DND-41 (cell line): ENCODE measurements at regions not wholly inside any gene's neighbourhood (a gene's known extent, or its start where the extent isn't known, plus 50 kb on each side); places are given as distances from the start of the nearest gene placed in this dataset.

Experiments used
- ATAC-seq: fragments of 200-7000 bp; cut with Tn5 transposase; 3 replicates; pipeline ENCODE4 v1.9.1; 2021; ENCODE audit warnings: low read depth; ENCODE audit not compliant: insufficient read depth
- DNase-seq: peaks from one replicate; pipeline ENCODE4 v3.0.0-alpha.2; 2020
- H2AFZ ChIP-seq: 2 replicates; pipeline ENCODE4 v1.6.0; 2012; ENCODE audit warnings: low read depth, low read length
- H3K27ac ChIP-seq: 2 replicates; pipeline ENCODE4 v1.5.1; 2012; ENCODE audit warnings: low read length, inconsistent platforms
- H3K27me3 ChIP-seq: fragments of 200-600 bp; sonication (generic); 2 replicates; pipeline ENCODE4 v1.6.0; 2012; ENCODE audit warnings: low read length, mild to moderate bottlenecking, inconsistent platforms; ENCODE audit not compliant: insufficient read depth, poor library complexity
- H3K36me3 ChIP-seq: 2 replicates; pipeline ENCODE4 v1.5.1; 2012; ENCODE audit warnings: low read length, inconsistent platforms; ENCODE audit not compliant: insufficient read depth
- H3K4me1 ChIP-seq: 2 replicates; pipeline ENCODE4 v1.5.1; 2012; ENCODE audit warnings: mild to moderate bottlenecking, low read length; ENCODE audit not compliant: insufficient read depth
- H3K4me2 ChIP-seq: 2 replicates; pipeline ENCODE4 v1.6.0; 2012; ENCODE audit warnings: mild to moderate bottlenecking, moderate library complexity, low read length, inconsistent platforms; ENCODE audit not compliant: insufficient read depth
- H3K4me3 ChIP-seq, 2 experiments: fragments of 200-600 bp in 1 of 2; shearing (Covaris generic) in 1 of 2; 2 replicates each; pipeline ENCODE4 v1.5.1; 2012 to 2016; ENCODE audit warnings: inconsistent platforms in 2 of 2, low read length in 2 of 2, mild to moderate bottlenecking in 2 of 2, low read depth in 1 of 2, moderate library complexity in 1 of 2
- H3K79me2 ChIP-seq: 2 replicates; pipeline ENCODE4 v1.6.0; 2012; ENCODE audit warnings: low read length, inconsistent platforms; ENCODE audit not compliant: insufficient read depth
- H3K9ac ChIP-seq: 2 replicates; pipeline ENCODE4 v1.6.0; 2012; ENCODE audit warnings: low read depth, mild to moderate bottlenecking, inconsistent platforms, low read length, moderate library complexity
- H3K9me3 ChIP-seq: 2 replicates; pipeline ENCODE4 v1.5.1; 2012; ENCODE audit warnings: low read length, moderate library complexity, mild to moderate bottlenecking, inconsistent platforms; ENCODE audit not compliant: insufficient read depth, severe bottlenecking
- H4K20me1 ChIP-seq: 2 replicates; pipeline ENCODE4 v1.6.0; 2012; ENCODE audit warnings: low read length; ENCODE audit not compliant: insufficient read depth
- EZH2 ChIP-seq: IDR thresholded peaks from 3 replicates; pipeline ENCODE4 v1.6.1; 2012; ENCODE audit warnings: borderline replicate concordance, low read depth, mild to moderate bottlenecking, moderate library complexity, low read length, inconsistent platforms; ENCODE audit not compliant: severe bottlenecking
- TF ChIP-seq, protein P1 (sequence below): IDR thresholded peaks from 2 replicates; pipeline ENCODE4 v1.5.1; 2012; ENCODE audit warnings: borderline replicate concordance, low read length, moderate library complexity, mild to moderate bottlenecking; ENCODE audit not compliant: poor library complexity, severe bottlenecking; ENCODE audit errors: extremely low read depth

DNA sequence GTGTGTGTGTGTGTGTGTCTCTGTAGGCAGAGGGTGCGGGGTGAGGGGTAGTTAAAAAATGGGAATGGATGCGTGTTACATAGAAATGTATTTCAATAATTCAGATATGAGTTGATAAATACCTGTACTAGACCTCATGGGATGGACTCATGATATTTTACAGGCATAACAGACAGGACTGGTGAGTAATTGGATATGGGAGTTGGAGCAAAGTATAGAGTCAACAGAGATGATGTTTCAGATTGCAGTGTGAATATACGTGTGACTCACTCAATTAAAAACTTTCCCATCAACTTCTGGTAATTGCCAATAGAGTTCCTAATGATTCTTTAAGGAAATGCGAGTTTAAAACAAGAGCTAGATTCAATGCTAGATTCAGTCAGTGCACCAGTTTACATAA is 711.9 kb downstream of the C12orf50 start:
- Histone ChIP-seq H3K27me3 (no peaks in the 10 kb centered on the region), H4K20me1 (no peaks in the 10 kb centered on the region), H3K79me2 (no peaks in the 10 kb centered on the region), H3K4me1 (no peaks in the 10 kb centered on the region), H3K4me2 (no peak overlapping the region), H3K9me3 (no peaks in the 10 kb centered on the region), H3K36me3 (no peaks in the 10 kb centered on the region), H2AFZ (no peak overlapping the region), H3K27ac (no peak overlapping the region), H3K4me3 (no peak overlapping the region), H3K9ac (no peak overlapping the region)
- ATAC-seq (no peak), DNase-seq (no peak)
- TF ChIP-seq, protein P1, sequence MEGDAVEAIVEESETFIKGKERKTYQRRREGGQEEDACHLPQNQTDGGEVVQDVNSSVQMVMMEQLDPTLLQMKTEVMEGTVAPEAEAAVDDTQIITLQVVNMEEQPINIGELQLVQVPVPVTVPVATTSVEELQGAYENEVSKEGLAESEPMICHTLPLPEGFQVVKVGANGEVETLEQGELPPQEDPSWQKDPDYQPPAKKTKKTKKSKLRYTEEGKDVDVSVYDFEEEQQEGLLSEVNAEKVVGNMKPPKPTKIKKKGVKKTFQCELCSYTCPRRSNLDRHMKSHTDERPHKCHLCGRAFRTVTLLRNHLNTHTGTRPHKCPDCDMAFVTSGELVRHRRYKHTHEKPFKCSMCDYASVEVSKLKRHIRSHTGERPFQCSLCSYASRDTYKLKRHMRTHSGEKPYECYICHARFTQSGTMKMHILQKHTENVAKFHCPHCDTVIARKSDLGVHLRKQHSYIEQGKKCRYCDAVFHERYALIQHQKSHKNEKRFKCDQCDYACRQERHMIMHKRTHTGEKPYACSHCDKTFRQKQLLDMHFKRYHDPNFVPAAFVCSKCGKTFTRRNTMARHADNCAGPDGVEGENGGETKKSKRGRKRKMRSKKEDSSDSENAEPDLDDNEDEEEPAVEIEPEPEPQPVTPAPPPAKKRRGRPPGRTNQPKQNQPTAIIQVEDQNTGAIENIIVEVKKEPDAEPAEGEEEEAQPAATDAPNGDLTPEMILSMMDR: no peak
- no peak for TF ChIP-seq EZH2

DNA sequence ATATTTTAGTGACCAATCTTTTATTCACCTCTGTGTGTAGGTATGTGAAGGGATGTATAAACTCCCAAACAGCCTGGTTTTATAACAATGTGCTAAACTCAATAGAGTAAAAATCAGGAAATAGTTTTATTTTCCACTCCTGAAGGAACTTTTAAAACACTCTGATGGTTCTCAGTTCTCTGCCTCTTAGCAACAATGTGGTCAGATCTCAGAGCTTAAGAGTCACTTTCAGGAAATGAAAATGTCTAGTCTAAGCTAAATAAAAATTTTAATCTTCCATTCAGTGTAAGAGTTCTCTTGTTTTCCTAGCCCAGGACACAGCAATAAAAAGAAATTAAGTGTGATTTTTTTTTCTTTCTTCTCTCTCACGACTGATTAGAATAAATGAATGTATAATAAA is 718.0 kb downstream of the C12orf50 start:
- no peaks in the 10 kb centered on the region for H3K27me3 ChIP-seq
- TF ChIP-seq EZH2: no peak
- TF ChIP-seq, protein P1: no peak
- no peaks in the 10 kb centered on the region for H3K36me3 ChIP-seq
- no peak overlapping the region for H3K4me2 ChIP-seq
- H3K4me1 ChIP-seq: no peaks in the 10 kb centered on the region
- H2AFZ ChIP-seq: no peak overlapping the region
- H3K79me2 ChIP-seq: no peaks in the 10 kb centered on the region
- DNase-seq: no peak
- no peaks in the 10 kb centered on the region for H3K9me3 ChIP-seq
- no peaks in the 10 kb centered on the region for H4K20me1 ChIP-seq
- ATAC-seq: no peak
- no peak overlapping the region for H3K27ac ChIP-seq
- H3K9ac ChIP-seq: no peak overlapping the region
- no peak overlapping the region for H3K4me3 ChIP-seq

DNA sequence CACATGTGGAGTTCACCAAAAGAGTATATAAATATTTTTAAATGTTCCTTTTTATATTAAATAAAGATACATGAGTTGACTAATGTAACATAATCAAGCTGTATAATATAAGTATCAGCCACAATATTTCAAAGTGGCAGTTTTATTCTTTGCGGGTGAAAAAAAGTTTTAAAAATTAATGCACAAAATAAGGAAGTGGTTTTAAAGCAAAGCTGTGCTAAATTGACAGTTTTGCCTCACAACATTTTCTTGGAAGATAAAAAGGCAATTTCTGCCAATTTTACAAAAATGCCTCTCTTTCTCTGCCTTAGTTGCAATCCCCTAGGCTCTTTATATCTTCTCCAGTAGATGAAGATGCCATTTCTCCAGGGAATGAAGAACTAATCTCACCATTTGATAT is 719.1 kb downstream of the C12orf50 start:
- H3K9ac ChIP-seq: no peak overlapping the region

More for the DNA sequence above, 719.1 kb downstream of the C12orf50 start:
- Histone ChIP-seq H3K27ac (no peak overlapping the region), H2AFZ (no peak overlapping the region), H3K9me3 (no peaks in the 10 kb centered on the region), H3K4me1 (no peaks in the 10 kb centered on the region), H4K20me1 (no peaks in the 10 kb centered on the region), H3K36me3 (no peaks in the 10 kb centered on the region), H3K4me3 (no peak overlapping the region), H3K79me2 (no peaks in the 10 kb centered on the region), H3K27me3 (no peaks in the 10 kb centered on the region), H3K4me2 (no peak overlapping the region)
- no peak for TF ChIP-seq EZH2
- TF ChIP-seq, protein P1: no peak
- ATAC-seq: no peak
- DNase-seq: no peak
